MM.1S (cell line): ENCODE measurements at regions not wholly inside any gene's neighbourhood (a gene's known extent, or its start where the extent isn't known, plus 50 kb on each side); places are given as distances from the start of the nearest gene placed in this dataset.

ENCODE experiments used
- DNase-seq: peaks from one replicate; pipeline ENCODE4 v3.0.0-alpha.2; 2015
- H2AFZ ChIP-seq: fragments of 300-600 bp; sonication (generic); 2 replicates; pipeline ENCODE4 v1.6.0; 2016; ENCODE audit warnings: antibody characterized with exemption, low read length
- H3F3A ChIP-seq: fragments of 300-600 bp; sonication (generic); 2 replicates; pipeline ENCODE4 v1.6.1; 2016; ENCODE audit warnings: mild to moderate bottlenecking, antibody characterized with exemption, low read length, moderate library complexity, mixed read lengths; ENCODE audit not compliant: insufficient read depth
- H3K27ac ChIP-seq: fragments of 300-600 bp; sonication (generic); 2 replicates; pipeline ENCODE4 v1.5.1; 2016; ENCODE audit warnings: mild to moderate bottlenecking, low read length
- H3K27me3 ChIP-seq: fragments of 300-600 bp; sonication (generic); replicated peaks from 2 replicates; pipeline ENCODE4 v1.6.0; 2016; ENCODE audit warnings: low read length; ENCODE audit not compliant: insufficient read depth
- H3K36me3 ChIP-seq: fragments of 300-600 bp; sonication (generic); replicated peaks from 2 replicates; pipeline ENCODE4 v1.6.1; 2016; ENCODE audit warnings: mild to moderate bottlenecking, low read length, mixed read lengths; ENCODE audit not compliant: insufficient read depth
- H3K4me1 ChIP-seq: fragments of 300-600 bp; sonication (generic); 2 replicates; pipeline ENCODE4 v1.6.1; 2016; ENCODE audit warnings: low read length, mixed read lengths
- H3K4me2 ChIP-seq: fragments of 300-600 bp; sonication (generic); 2 replicates; pipeline ENCODE4 v1.6.0; 2016; ENCODE audit warnings: low read depth, low read length
- H3K4me3 ChIP-seq: fragments of 300-600 bp; sonication (generic); 2 replicates; pipeline ENCODE4 v1.5.1; 2016; ENCODE audit warnings: low read length, mixed read lengths
- H3K79me2 ChIP-seq: fragments of 300-600 bp; sonication (generic); 2 replicates; pipeline ENCODE4 v1.6.1; 2016; ENCODE audit warnings: mixed run types, low read length, mixed read lengths
- H3K9ac ChIP-seq: fragments of 300-600 bp; sonication (generic); 2 replicates; pipeline ENCODE4 v1.6.1; 2016; ENCODE audit warnings: low read length, mixed read lengths
- H3K9me2 ChIP-seq: fragments of 300-600 bp; sonication (generic); replicated peaks from 2 replicates; pipeline ENCODE4 v1.6.1; 2016; ENCODE audit warnings: mild to moderate bottlenecking, low read length, mixed read lengths; ENCODE audit not compliant: insufficient read depth
- H3K9me3 ChIP-seq: fragments of 300-600 bp; sonication (generic); replicated peaks from 2 replicates; pipeline ENCODE4 v1.6.1; 2016; ENCODE audit warnings: mild to moderate bottlenecking, low read length, mixed read lengths; ENCODE audit not compliant: insufficient read depth
- H4K20me1 ChIP-seq: fragments of 300-600 bp; sonication (generic); 2 replicates; pipeline ENCODE4 v1.6.1; 2016; ENCODE audit warnings: mild to moderate bottlenecking, low read length, moderate library complexity, mixed read lengths; ENCODE audit not compliant: insufficient read depth
- CTCF ChIP-seq: fragments of 300-600 bp; sonication (generic); IDR thresholded peaks from 2 replicates; pipeline ENCODE4 v1.5.1; 2016; ENCODE audit warnings: antibody characterized with exemption, low read length, mixed read lengths
- EZH2 ChIP-seq: fragments of 300-600 bp; sonication (generic); optimal IDR thresholded peaks from 2 replicates; pipeline ENCODE3; 2017; ENCODE audit warnings: low read depth, mild to moderate bottlenecking, antibody characterized with exemption, low read length, mixed read lengths
- EZH2phosphoT487 ChIP-seq: fragments of 300-600 bp; sonication (generic); IDR thresholded peaks from 2 replicates; pipeline ENCODE4 v1.6.1; 2018; ENCODE audit warnings: antibody characterized with exemption, low read length

GRCh38 chr13:50377726-50378270, 362.6 kb downstream of the KCNRG start:
- Histone ChIP-seq H3K27ac (no peak overlapping the region), H3K36me3 (no peaks in the 10 kb centered on the region), H3K79me2 (no peaks in the 10 kb centered on the region), H3K27me3 (no peaks in the 10 kb centered on the region), H2AFZ (no peak overlapping the region), H3K4me3 (no peak overlapping the region), H3K4me2 (no peak overlapping the region), H3K9me3 (no peaks in the 10 kb centered on the region), H4K20me1 (no peaks in the 10 kb centered on the region), H3K9ac (no peak overlapping the region), H3K9me2 (no peaks in the 10 kb centered on the region), H3K4me1 (no peaks in the 10 kb centered on the region), H3F3A (no peaks in the 10 kb centered on the region)
- DNase-seq: no peak
- TF ChIP-seq EZH2 (no peak), EZH2phosphoT487 (no peak), CTCF (no peak)

GRCh38 chr13:50378509-50379044, 363.3 kb downstream of the KCNRG start:
- Histone ChIP-seq H3K36me3 (no peaks in the 10 kb centered on the region), H3K27ac (no peak overlapping the region), H3F3A (no peaks in the 10 kb centered on the region), H3K9me2 (no peaks in the 10 kb centered on the region), H3K9me3 (no peaks in the 10 kb centered on the region), H3K9ac (no peak overlapping the region), H3K4me2 (no peak overlapping the region), H3K79me2 (no peaks in the 10 kb centered on the region), H3K27me3 (no peaks in the 10 kb centered on the region), H3K4me3 (no peak overlapping the region), H2AFZ (no peak overlapping the region), H3K4me1 (no peaks in the 10 kb centered on the region), H4K20me1 (no peaks in the 10 kb centered on the region)
- TF ChIP-seq EZH2phosphoT487: no peak
- no peak for TF ChIP-seq CTCF
- no peak for TF ChIP-seq EZH2
- DNase-seq: no peak

- H3K4me1 ChIP-seq: no peaks in the 10 kb centered on the region
- no peak overlapping the region for H3K4me3 ChIP-seq
- no peak overlapping the region for H3K9ac ChIP-seq
- no peaks in the 10 kb centered on the region for H3K9me3 ChIP-seq
- H3K4me2 ChIP-seq: no peak overlapping the region
- H3K79me2 ChIP-seq: no peaks in the 10 kb centered on the region
- DNase-seq: no peak
- H3F3A ChIP-seq: no peaks in the 10 kb centered on the region
- no peaks in the 10 kb centered on the region for H3K27me3 ChIP-seq
- TF ChIP-seq EZH2phosphoT487 (no peak), EZH2 (no peak), CTCF (no peak)
- no peaks in the 10 kb centered on the region for H4K20me1 ChIP-seq
- no peaks in the 10 kb centered on the region for H3K9me2 ChIP-seq
- H3K36me3 ChIP-seq: no peaks in the 10 kb centered on the region
- no peak overlapping the region for H2AFZ ChIP-seq
- H3K27ac ChIP-seq: no peak overlapping the region
These were observed 364.3 kb downstream of the KCNRG start for GRCh38 chr13:50379584-50379983.
